Thyroid gland (tissue), 4 donors: ENCODE measurements at regions not wholly inside any gene's neighbourhood (a gene's known extent, or its start where the extent isn't known, plus 50 kb on each side); places are given as distances from the start of the nearest gene placed in this dataset.

ENCODE experiments used
- POLR2A ChIP-seq, 2 donors: fragments of 450-650 bp; IDR thresholded peaks; one replicate each; pipeline ENCODE4 v1.6.1; 2017; ENCODE audit warnings: antibody characterized with exemption in 2 of 2, mild to moderate bottlenecking in 2 of 2, moderate library complexity in 1 of 2
- TF ChIP-seq, protein P1 (sequence below), 6 experiments: fragments of 200-600 bp in 3 of 6; fragments of 450-650 bp in 3 of 6; sonication (generic) in 3 of 6; IDR thresholded peaks; one replicate each; pipeline ENCODE4 v1.5.1; 2016 to 2019; ENCODE audit warnings: antibody characterized with exemption in 6 of 6, mild to moderate bottlenecking in 2 of 6, inconsistent platforms in 1 of 6, moderate library complexity in 1 of 6

DNA sequence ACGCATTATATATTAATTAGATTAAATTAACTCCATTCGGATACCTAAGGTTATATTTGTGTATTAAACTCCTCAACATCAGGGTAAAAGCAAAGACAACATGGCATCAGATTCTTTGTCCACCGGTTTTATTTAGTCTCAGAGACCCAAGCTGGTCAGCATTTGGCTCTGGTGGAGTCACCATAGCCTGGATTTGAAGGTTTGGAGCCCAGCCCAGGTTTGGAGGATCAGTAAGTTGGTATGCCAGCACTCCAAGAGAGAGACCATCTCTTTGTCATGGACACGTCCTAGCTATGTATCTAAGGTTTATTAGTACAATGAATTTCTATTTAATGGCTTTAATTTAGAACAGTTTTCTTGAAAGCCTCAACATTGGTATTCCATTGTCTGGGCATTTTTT is 328.4 kb upstream of the RBFOX1 start:
- TF ChIP-seq, protein P1, sequence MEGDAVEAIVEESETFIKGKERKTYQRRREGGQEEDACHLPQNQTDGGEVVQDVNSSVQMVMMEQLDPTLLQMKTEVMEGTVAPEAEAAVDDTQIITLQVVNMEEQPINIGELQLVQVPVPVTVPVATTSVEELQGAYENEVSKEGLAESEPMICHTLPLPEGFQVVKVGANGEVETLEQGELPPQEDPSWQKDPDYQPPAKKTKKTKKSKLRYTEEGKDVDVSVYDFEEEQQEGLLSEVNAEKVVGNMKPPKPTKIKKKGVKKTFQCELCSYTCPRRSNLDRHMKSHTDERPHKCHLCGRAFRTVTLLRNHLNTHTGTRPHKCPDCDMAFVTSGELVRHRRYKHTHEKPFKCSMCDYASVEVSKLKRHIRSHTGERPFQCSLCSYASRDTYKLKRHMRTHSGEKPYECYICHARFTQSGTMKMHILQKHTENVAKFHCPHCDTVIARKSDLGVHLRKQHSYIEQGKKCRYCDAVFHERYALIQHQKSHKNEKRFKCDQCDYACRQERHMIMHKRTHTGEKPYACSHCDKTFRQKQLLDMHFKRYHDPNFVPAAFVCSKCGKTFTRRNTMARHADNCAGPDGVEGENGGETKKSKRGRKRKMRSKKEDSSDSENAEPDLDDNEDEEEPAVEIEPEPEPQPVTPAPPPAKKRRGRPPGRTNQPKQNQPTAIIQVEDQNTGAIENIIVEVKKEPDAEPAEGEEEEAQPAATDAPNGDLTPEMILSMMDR (IDR thresholded peaks at IDR 0.05): no peak
- TF ChIP-seq POLR2A (IDR thresholded peaks at IDR 0.05): no peak
